Mesenchymal stem cell (in vitro differentiated cells and primary cell): ENCODE measurements at regions not wholly inside any gene's neighbourhood (a gene's known extent, or its start where the extent isn't known, plus 50 kb on each side); places are given as distances from the start of the nearest gene placed in this dataset.

Experiments used
- DNase-seq: peaks from one replicate; pipeline ENCODE4 v3.0.0-alpha.2; 2013
- H2AFZ ChIP-seq: one replicate; pipeline ENCODE4 v1.6.1; 2013; ENCODE audit warnings: low read depth, mild to moderate bottlenecking, control low read depth, inconsistent platforms, low read length, moderate library complexity
- H2AK5ac ChIP-seq: 2 replicates; pipeline ENCODE4 v1.6.1; 2013; ENCODE audit warnings: low read length, moderate library complexity, mild to moderate bottlenecking, inconsistent platforms; ENCODE audit not compliant: severe bottlenecking
- H2BK120ac ChIP-seq: one replicate; pipeline ENCODE4 v1.6.1; 2013; ENCODE audit warnings: low read depth, mild to moderate bottlenecking, inconsistent platforms, low read length, moderate library complexity
- H2BK12ac ChIP-seq, 2 experiments: one replicate each; pipeline ENCODE4 v1.6.1; 2013; ENCODE audit warnings: inconsistent platforms in 2 of 2, low read length in 2 of 2, mild to moderate bottlenecking in 2 of 2, moderate library complexity in 2 of 2, control low read depth in 1 of 2
- H2BK15ac ChIP-seq: one replicate; pipeline ENCODE4 v1.6.1; 2013; ENCODE audit warnings: mild to moderate bottlenecking, low read depth, inconsistent platforms; ENCODE audit not compliant: poor library complexity, severe bottlenecking
- H2BK5ac ChIP-seq: 2 replicates; pipeline ENCODE4 v1.6.1; 2013; ENCODE audit warnings: low read depth, mild to moderate bottlenecking, low read length, control low read depth, inconsistent platforms; ENCODE audit not compliant: poor library complexity, severe bottlenecking
- H3K14ac ChIP-seq, 2 experiments: one replicate each; pipeline ENCODE4 v1.6.1; 2013; ENCODE audit warnings: inconsistent platforms in 2 of 2, low read length in 2 of 2, control low read depth in 1 of 2, mild to moderate bottlenecking in 1 of 2, moderate library complexity in 1 of 2
- H3K18ac ChIP-seq, 2 experiments: one replicate each; pipeline ENCODE4 v1.6.1; 2013; ENCODE audit warnings: inconsistent platforms in 2 of 2, low read length in 2 of 2, control low read depth in 1 of 2, low read depth in 1 of 2, mild to moderate bottlenecking in 1 of 2
- H3K23ac ChIP-seq, 2 experiments: one replicate each; pipeline ENCODE4 v1.6.1; 2013; ENCODE audit warnings: inconsistent platforms in 2 of 2, low read length in 2 of 2, mild to moderate bottlenecking in 2 of 2, moderate library complexity in 2 of 2, control low read depth in 1 of 2
- H3K27ac ChIP-seq: 2 replicates; pipeline ENCODE4 v1.5.1; 2013; ENCODE audit warnings: mild to moderate bottlenecking, moderate library complexity, low read length, control low read depth, inconsistent platforms; ENCODE audit not compliant: poor library complexity, severe bottlenecking
- H3K27me3 ChIP-seq, 2 experiments: 2 replicates each; pipeline versions ENCODE4 v1.6.1 to v1.7.0; 2013; ENCODE audit warnings: low read length in 2 of 2, mild to moderate bottlenecking in 2 of 2, moderate library complexity in 2 of 2, control low read depth in 1 of 2, inconsistent platforms in 1 of 2; ENCODE audit not compliant: control insufficient read depth in 1 of 2, insufficient read depth in 1 of 2
- H3K36me3 ChIP-seq, 2 experiments: 2 replicates each; pipeline versions ENCODE4 v1.6.1 to v1.7.0; 2013; ENCODE audit warnings: low read length in 2 of 2, control low read depth in 1 of 2, inconsistent platforms in 1 of 2, low read depth in 1 of 2, mild to moderate bottlenecking in 1 of 2; ENCODE audit not compliant: insufficient read depth in 2 of 2, control insufficient read depth in 1 of 2
- H3K4ac ChIP-seq, 2 experiments: one replicate each; pipeline ENCODE4 v1.6.1; 2013; ENCODE audit warnings: inconsistent platforms in 2 of 2, low read length in 2 of 2, mild to moderate bottlenecking in 2 of 2, moderate library complexity in 2 of 2, control low read depth in 1 of 2, low read depth in 1 of 2
- H3K4me1 ChIP-seq: 2 replicates; pipeline ENCODE4 v1.6.1; 2013; ENCODE audit warnings: low read depth, low read length, control low read depth; ENCODE audit not compliant: control insufficient read depth, insufficient read depth
- H3K4me2 ChIP-seq: 2 replicates; pipeline ENCODE4 v1.6.1; 2013; ENCODE audit warnings: low read length, mild to moderate bottlenecking, inconsistent platforms; ENCODE audit not compliant: poor library complexity, severe bottlenecking
- H3K4me3 ChIP-seq, 2 experiments: 2 replicates each; pipeline versions ENCODE4 v1.5.1 to v1.7.0; 2013; ENCODE audit warnings: low read length in 2 of 2, mild to moderate bottlenecking in 2 of 2, control low read depth in 1 of 2, low read depth in 1 of 2; ENCODE audit not compliant: insufficient read depth in 1 of 2
- H3K79me1 ChIP-seq: replicated peaks from 2 replicates; pipeline ENCODE4 v1.6.1; 2013; ENCODE audit warnings: mild to moderate bottlenecking, control low read depth, low read length, inconsistent platforms; ENCODE audit not compliant: poor library complexity, severe bottlenecking
- H3K9ac ChIP-seq: 2 replicates; pipeline ENCODE4 v1.7.0; 2013; ENCODE audit warnings: mild to moderate bottlenecking, low read length, moderate library complexity
- H3K9me3 ChIP-seq: 2 replicates; pipeline ENCODE4 v1.7.0; 2013; ENCODE audit warnings: mild to moderate bottlenecking, low read length; ENCODE audit not compliant: control insufficient read depth
- H4K8ac ChIP-seq: one replicate; pipeline ENCODE4 v1.6.1; 2013; ENCODE audit warnings: inconsistent platforms, mild to moderate bottlenecking, low read length, moderate library complexity
- H4K91ac ChIP-seq: one replicate; pipeline ENCODE4 v1.6.1; 2013; ENCODE audit warnings: mild to moderate bottlenecking, low read length, inconsistent platforms
- WGBS: methylation state at CpG from one replicate; pipeline ENCODE4 v1.1.7; 2013; ENCODE audit warnings: mixed read lengths; 5-methylcytosine and 5-hydroxymethylcytosine counted together

DNA sequence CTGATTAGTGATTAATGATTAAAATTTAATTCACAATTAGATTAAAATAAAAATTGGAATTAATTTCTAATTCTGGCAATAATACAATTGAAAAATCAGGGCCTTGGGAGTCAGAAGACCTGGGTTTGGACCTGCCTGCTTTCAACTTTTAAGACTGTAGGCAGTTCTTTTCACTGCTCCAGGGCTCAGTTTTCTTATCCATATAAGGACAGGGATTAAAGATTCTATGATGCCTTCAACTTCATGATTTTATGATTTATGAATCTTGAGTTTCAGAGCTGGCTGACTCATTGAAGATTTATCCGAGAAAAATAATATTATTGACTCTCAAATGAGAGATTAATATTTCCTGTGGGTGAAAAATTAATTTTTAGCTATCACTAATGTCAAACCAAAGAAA is 208.6 kb upstream of the ANKH start:
- Histone ChIP-seq H3K4me1 (no peaks in the 10 kb centered on the region), H3K4me3 (no peak overlapping the region), H2AFZ (no peak overlapping the region), H2BK15ac (no peak overlapping the region), H4K8ac (no peak overlapping the region), H4K91ac (no peak overlapping the region), H3K23ac (no peak overlapping the region), H3K4ac (no peak overlapping the region), H2BK12ac (no peak overlapping the region), H3K79me1 (no peaks in the 10 kb centered on the region), H2BK120ac (no peak overlapping the region), H2AK5ac (no peak overlapping the region), H2BK5ac (no peak overlapping the region), H3K27me3 (peaks cover 0 to 6% of the 10 kb centered on the region in 2 experiments), H3K14ac (no peak overlapping the region), H3K9ac (no peak overlapping the region), H3K9me3 (no peaks in the 10 kb centered on the region), H3K36me3 (no peaks in the 10 kb centered on the region), H3K18ac (no peak overlapping the region), H3K4me2 (no peak overlapping the region), H3K27ac (no peak overlapping the region)
- DNase-seq = no peak
- no CpG with 5 or more reads among the region's 1 CpG for WGBS

GRCh38 chr5:15079566-15079965 is 208.0 kb upstream of the ANKH start:
- no peak overlapping the region for H2BK5ac ChIP-seq
- H3K27ac ChIP-seq = no peak overlapping the region
- H4K8ac ChIP-seq = no peak overlapping the region
- H3K18ac ChIP-seq = no peak overlapping the region
- H3K4ac ChIP-seq = no peak overlapping the region
- peaks cover 0 to 6% of the 10 kb centered on the region in 2 experiments for H3K27me3 ChIP-seq
- H2BK15ac ChIP-seq = no peak overlapping the region
- no peaks in the 10 kb centered on the region for H3K4me1 ChIP-seq
- no peak overlapping the region for H3K9ac ChIP-seq
- H3K79me1 ChIP-seq = no peaks in the 10 kb centered on the region
- H2AFZ ChIP-seq = no peak overlapping the region
- no peak overlapping the region for H2AK5ac ChIP-seq
- 95% methylated on average over 2 of the region's 3 CpGs for WGBS
- H3K36me3 ChIP-seq = no peaks in the 10 kb centered on the region
- no peak overlapping the region for H4K91ac ChIP-seq
- H3K9me3 ChIP-seq = no peaks in the 10 kb centered on the region
- no peak overlapping the region for H3K23ac ChIP-seq
- H3K4me2 ChIP-seq = no peak overlapping the region
- H3K4me3 ChIP-seq = no peak overlapping the region
- no peak overlapping the region for H2BK12ac ChIP-seq
- no peak overlapping the region for H2BK120ac ChIP-seq
- no peak for DNase-seq
- H3K14ac ChIP-seq = no peak overlapping the region

DNA sequence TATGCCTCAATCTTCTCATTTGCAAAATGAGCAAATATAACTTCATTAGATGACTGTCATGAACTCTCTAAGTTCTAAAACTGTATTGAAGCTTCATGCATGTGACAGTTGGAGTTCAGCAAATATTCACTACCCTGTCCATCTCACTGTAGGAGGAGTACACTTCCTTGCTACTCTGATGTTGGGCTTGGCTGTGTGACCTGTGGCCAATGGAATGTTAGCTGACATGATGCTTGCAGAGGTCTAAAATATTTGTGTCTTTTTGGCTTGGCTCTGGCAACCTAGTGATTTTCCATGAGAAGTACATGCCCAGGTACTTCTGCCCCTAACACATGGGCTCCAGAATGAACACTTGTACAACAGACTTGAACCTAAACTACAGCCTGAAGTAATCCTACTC is 203.1 kb upstream of the ANKH start:
- no peak overlapping the region for H2AK5ac ChIP-seq
- H4K91ac ChIP-seq = no peak overlapping the region
- no peak overlapping the region for H3K27ac ChIP-seq

GRCh38 chr5:15073453-15073852 is 201.9 kb upstream of the ANKH start:
- H2BK120ac ChIP-seq = no peak overlapping the region
- no peak overlapping the region for H3K9ac ChIP-seq
- no peak overlapping the region for H2BK12ac ChIP-seq
- no peaks in the 10 kb centered on the region for H3K79me1 ChIP-seq
- H3K14ac ChIP-seq = no peak overlapping the region
- 72% methylated on average over 2 of the region's 3 CpGs for whole genome bisulfite sequencing
- H3K4me1 ChIP-seq = no peaks in the 10 kb centered on the region
- no peak overlapping the region for H3K18ac ChIP-seq
- H3K27ac ChIP-seq = no peak overlapping the region
- H3K36me3 ChIP-seq = no peaks in the 10 kb centered on the region
- H4K91ac ChIP-seq = no peak overlapping the region
- no peak overlapping the region for H2AK5ac ChIP-seq
- H3K23ac ChIP-seq = no peak overlapping the region
- H3K4me3 ChIP-seq = no peak overlapping the region
- no peak overlapping the region for H3K4ac ChIP-seq
- no peak overlapping the region for H4K8ac ChIP-seq
- no peak overlapping the region for H2AFZ ChIP-seq
- H3K4me2 ChIP-seq = no peak overlapping the region
- peaks cover 4% of the 10 kb centered on the region for H3K9me3 ChIP-seq
- no peak for DNase-seq
- H2BK5ac ChIP-seq = no peak overlapping the region
- no peak overlapping the region for H2BK15ac ChIP-seq
- peaks cover 0 to 2% of the 10 kb centered on the region in 2 experiments for H3K27me3 ChIP-seq

More for the DNA sequence above, 203.1 kb upstream of the ANKH start:
- no peaks in the 10 kb centered on the region for H3K9me3 ChIP-seq
- no peak overlapping the region for H3K9ac ChIP-seq
- no peak overlapping the region for H3K18ac ChIP-seq
- H3K36me3 ChIP-seq = no peaks in the 10 kb centered on the region
- no peak for DNase-seq
- no peak overlapping the region for H3K14ac ChIP-seq
- H2BK120ac ChIP-seq = no peak overlapping the region
- H3K4ac ChIP-seq = no peak overlapping the region
- no peak overlapping the region for H3K4me2 ChIP-seq
- H2AFZ ChIP-seq = no peak overlapping the region
- H3K4me1 ChIP-seq = no peaks in the 10 kb centered on the region
- no peaks in the 10 kb centered on the region for H3K79me1 ChIP-seq
- no peak overlapping the region for H2BK15ac ChIP-seq
- no peak overlapping the region for H4K8ac ChIP-seq
- H3K23ac ChIP-seq = no peak overlapping the region
- no peak overlapping the region for H3K4me3 ChIP-seq
- no peak overlapping the region for H2BK5ac ChIP-seq
- H2BK12ac ChIP-seq = no peak overlapping the region
- peaks cover 0 to 2% of the 10 kb centered on the region in 2 experiments for H3K27me3 ChIP-seq
